Cardiac muscle cell (in vitro differentiated cells and primary cell): ENCODE measurements at regions not wholly inside any gene's neighbourhood (a gene's known extent, or its start where the extent isn't known, plus 50 kb on each side); places are given as distances from the start of the nearest gene placed in this dataset.
"Not testable (repeated sequence)": the region's sequence is repeated elsewhere in the genome, so short reads cannot be mapped to it uniquely, and the experiment has no call there.

ENCODE experiments used
- DNase-seq, 2 donors: peaks; one replicate each; pipeline versions ENCODE4 v3.0.0 to v3.0.0-alpha.2; 2010 to 2017; ENCODE audit warnings: low read depth in 1 of 2, low spot score in 1 of 2
- H3K27ac ChIP-seq: fragments of 200-600 bp; sonication (generic); 2 replicates; pipeline ENCODE4 v1.5.1; 2016
- H3K27me3 ChIP-seq: fragments of 200-600 bp; sonication (generic); 2 replicates; pipeline ENCODE4 v1.6.0; 2016; ENCODE audit warnings: control low read depth
- H3K36me3 ChIP-seq: fragments of 200-600 bp; sonication (generic); 2 replicates; pipeline ENCODE4 v1.5.1; 2016; ENCODE audit warnings: control low read depth
- H3K4me1 ChIP-seq: fragments of 200-600 bp; sonication (generic); 2 replicates; pipeline ENCODE4 v1.8.1; 2017; ENCODE audit warnings: low read depth, mild to moderate bottlenecking, mixed run types
- H3K4me3 ChIP-seq: fragments of 200-600 bp; sonication (generic); 2 replicates; pipeline ENCODE4 v1.5.1; 2016; ENCODE audit warnings: mild to moderate bottlenecking
- H3K9me3 ChIP-seq: fragments of 200-600 bp; sonication (generic); 2 replicates; pipeline ENCODE4 v1.5.1; 2017; ENCODE audit warnings: low read depth, mild to moderate bottlenecking, control low read depth
- CTCF ChIP-seq: IDR thresholded peaks from 2 replicates; pipeline ENCODE4 v1.5.1; 2012; ENCODE audit warnings: low read depth, mild to moderate bottlenecking, low read length

- H3K9me3 ChIP-seq, result no peaks in the 10 kb centered on the region
- no peak overlapping the region for H3K27ac ChIP-seq
- no peak overlapping the region for H3K4me3 ChIP-seq
- peaks cover 14% of the 10 kb centered on the region for H3K4me1 ChIP-seq
- no peak for DNase-seq
- H3K36me3 ChIP-seq, result no peaks in the 10 kb centered on the region
- no peak for TF ChIP-seq CTCF
- no peaks in the 10 kb centered on the region for H3K27me3 ChIP-seq
Observed at GRCh38 chr7:81487516-81487915, 282.3 kb downstream of the HGF start.

GRCh38 chr7:81484261-81484660, 285.6 kb downstream of the HGF start:
- TF ChIP-seq CTCF, result no peak
- H3K27me3 ChIP-seq, result no peaks in the 10 kb centered on the region
- no peak overlapping the region for H3K4me3 ChIP-seq
- no peak overlapping the region for H3K27ac ChIP-seq
- peak; percentile 82 to 92 for DNase-seq
- no peaks in the 10 kb centered on the region for H3K4me1 ChIP-seq
- H3K9me3 ChIP-seq, result no peaks in the 10 kb centered on the region
- H3K36me3 ChIP-seq, result no peaks in the 10 kb centered on the region

GRCh38 chr7:81482600-81483186, 287.2 kb downstream of the HGF start:
- Histone ChIP-seq H3K9me3 (no peaks in the 10 kb centered on the region), H3K4me1 (no peaks in the 10 kb centered on the region), H3K4me3 (no peak overlapping the region), H3K36me3 (no peaks in the 10 kb centered on the region), H3K27me3 (no peaks in the 10 kb centered on the region), H3K27ac (no peak overlapping the region)
- TF ChIP-seq CTCF, result peak; percentile 40
- DNase-seq, result peak in 1 of 2 donors; percentile 64

GRCh38 chr7:81478664-81479063, 291.2 kb downstream of the HGF start:
- H3K4me3 ChIP-seq, result no peak overlapping the region
- H3K36me3 ChIP-seq, result no peaks in the 10 kb centered on the region
- no peaks in the 10 kb centered on the region for H3K4me1 ChIP-seq
- DNase-seq, result no peak
- no peak overlapping the region for H3K27ac ChIP-seq
- no peaks in the 10 kb centered on the region for H3K27me3 ChIP-seq
- H3K9me3 ChIP-seq, result no peaks in the 10 kb centered on the region
- no peak for TF ChIP-seq CTCF

- H3K36me3 ChIP-seq, H3K27me3 ChIP-seq, DNase-seq: not testable (repeated sequence)
Observed at GRCh38 chr7:81478201-81478600, 291.6 kb downstream of the HGF start.

GRCh38 chr7:81473236-81473635, 296.6 kb downstream of the HGF start:
- H3K27ac ChIP-seq, result no peak overlapping the region
- TF ChIP-seq CTCF, result no peak
- H3K27me3 ChIP-seq, result no peaks in the 10 kb centered on the region

More at GRCh38 chr7:81478201-81478600, 291.6 kb downstream of the HGF start:
- not testable (repeated sequence) for H3K27ac ChIP-seq, H3K9me3 ChIP-seq, H3K4me1 ChIP-seq, H3K4me3 ChIP-seq

More at GRCh38 chr7:81473236-81473635, 296.6 kb downstream of the HGF start:
- H3K9me3 ChIP-seq, result no peaks in the 10 kb centered on the region
- DNase-seq, result no peak
- H3K36me3 ChIP-seq, result no peaks in the 10 kb centered on the region
- peaks cover 18% of the 10 kb centered on the region for H3K4me1 ChIP-seq
- no peak overlapping the region for H3K4me3 ChIP-seq
